A549 (cell line): ENCODE measurements at regions not wholly inside any gene's neighbourhood (a gene's known extent, or its start where the extent isn't known, plus 50 kb on each side); places are given as distances from the start of the nearest gene placed in this dataset.

ENCODE experiments used
- ATAC-seq, 2 experiments: fragments of 200-7000 bp in 1 of 2; fragments of >200 bp in 1 of 2; cut with Nextera tagmentation in 1 of 2; cut with Tn5 transposase in 1 of 2; 3 replicates each; pipeline versions ENCODE4 v1.8.0 to v1.9.1; 2018 to 2020; ENCODE audit warnings: mild to moderate bottlenecking in 1 of 2, moderate library complexity in 1 of 2
- CTCF ChIA-PET: fragments of 300-600 bp; sonication (Branson Sonifier 250); formaldehyde crosslinking; extraction: SDS; loops from one replicate; lab custom pipeline; 2021; ENCODE audit warnings: antibody characterized with exemption, inconsistent platforms; lab: Yijun Ruan, JAX
- POLR2A ChIA-PET: fragments of 350-600 bp; formaldehyde crosslinking; extraction: SDS; loops from one replicate; lab custom pipeline; 2021; ENCODE audit warnings: antibody characterized with exemption, inconsistent platforms; lab: Yijun Ruan, JAX
- DNase-seq, 2 experiments: peaks; one replicate each; pipeline versions ENCODE4 v3.0.0 to v3.0.0-alpha.2; 2011 to 2016; ENCODE audit warnings: low read depth in 1 of 2, low spot score in 1 of 2
- FAIRE-seq: peaks from 2 replicates; lab custom pipeline; 2011; peaks lifted over from hg19 to GRCh38; lab: Jason Lieb, UNC
- H3K27ac ChIP-seq, 2 experiments: fragments of >200 bp; sonication (Bioruptor Twin); formaldehyde crosslinking; 3 replicates each; pipeline ENCODE4 v1.5.1; 2016 to 2017
- H3K4me1 ChIP-seq: fragments of >200 bp; sonication (Bioruptor Twin); formaldehyde crosslinking; 3 replicates; pipeline ENCODE4 v1.6.1; 2016
- H3K4me2 ChIP-seq: fragments of >200 bp; sonication (Bioruptor Twin); formaldehyde crosslinking; 3 replicates; pipeline ENCODE4 v1.6.1; 2016
- H3K4me3 ChIP-seq: fragments of >200 bp; sonication (Bioruptor Twin); formaldehyde crosslinking; 3 replicates; pipeline ENCODE4 v1.5.1; 2016
- H3K9me3 ChIP-seq: fragments of >200 bp; sonication (Bioruptor Twin); formaldehyde crosslinking; 3 replicates; pipeline ENCODE4 v1.6.1; 2016
- BCL3 ChIP-seq: fragments of >200 bp; sonication (Bioruptor Twin); formaldehyde crosslinking; IDR thresholded peaks from 3 replicates; pipeline ENCODE4 v1.6.1; 2016
- CHD4 ChIP-seq: fragments of 200-600 bp; sonication (generic); IDR thresholded peaks from 2 replicates; pipeline ENCODE4 v1.6.1; 2016; ENCODE audit warnings: antibody characterized with exemption, mild to moderate bottlenecking, borderline replicate concordance
- CTCF ChIP-seq: fragments of >200 bp; sonication (Bioruptor Twin); formaldehyde crosslinking; IDR thresholded peaks from 3 replicates; pipeline ENCODE4 v1.5.1; 2016
- EHMT2 ChIP-seq: fragments of 200-600 bp; sonication (generic); IDR thresholded peaks from 2 replicates; pipeline ENCODE4 v1.6.1; 2016; ENCODE audit warnings: antibody characterized with exemption, low read depth, mild to moderate bottlenecking, moderate library complexity
- GATA3 ChIP-seq: IDR thresholded peaks from 2 replicates; pipeline ENCODE4 v1.6.1; 2012; ENCODE audit warnings: borderline replicate concordance
- HDAC2 ChIP-seq: fragments of 200-600 bp; sonication (generic); IDR thresholded peaks from 2 replicates; pipeline ENCODE4 v1.6.1; 2016
- HMGXB4 ChIP-seq: fragments of 250-450 bp; sonication (Bioruptor Pico); IDR thresholded peaks from 2 replicates; pipeline ENCODE4 v1.5.0; 2021; ENCODE audit warnings: mild to moderate bottlenecking, moderate library complexity, borderline replicate concordance
- HOXB13 ChIP-seq: fragments of 250-450 bp; sonication (Bioruptor Pico); IDR thresholded peaks from 2 replicates; pipeline ENCODE4 v1.5.0; 2020; ENCODE audit warnings: low read depth, mild to moderate bottlenecking, moderate library complexity
- KDM5A ChIP-seq: fragments of 200-600 bp; sonication (generic); IDR thresholded peaks from 2 replicates; pipeline ENCODE4 v1.6.1; 2016; ENCODE audit warnings: antibody characterized with exemption, mild to moderate bottlenecking
- NR3C1 ChIP-seq: fragments of >200 bp; sonication (Bioruptor Twin); formaldehyde crosslinking; IDR thresholded peaks from 3 replicates; pipeline ENCODE4 v1.6.1; 2017
- PBX3 ChIP-seq: IDR thresholded peaks from 2 replicates; pipeline ENCODE4 v1.6.1; 2012
- RAD21 ChIP-seq, 2 experiments: fragments of >200 bp in 1 of 2; sonication (Bioruptor Twin) in 1 of 2; formaldehyde crosslinking in 1 of 2; IDR thresholded peaks in 1 of 2; conservative IDR thresholded peaks in 1 of 2; 2 replicates in 1 of 2; 3 replicates in 1 of 2; pipeline ENCODE4 v1.6.1; 2012 to 2018; ENCODE audit warnings: inconsistent platforms in 1 of 2
- RARB ChIP-seq: fragments of 250-450 bp; sonication (Bioruptor Pico); IDR thresholded peaks from 2 replicates; pipeline ENCODE4 v1.8.0; 2021; ENCODE audit warnings: mild to moderate bottlenecking, moderate library complexity
- RCOR1 ChIP-seq: fragments of 150-350 bp; IDR thresholded peaks from 2 replicates; pipeline ENCODE4 v1.6.1; 2014; ENCODE audit warnings: antibody characterized with exemption, low read length, low read depth
- RNF2 ChIP-seq: fragments of 200-600 bp; sonication (generic); IDR thresholded peaks from 2 replicates; pipeline ENCODE4 v1.6.1; 2016; ENCODE audit warnings: low read depth, mild to moderate bottlenecking, antibody characterized with exemption, moderate library complexity, borderline replicate concordance
- TFCP2L1 ChIP-seq: fragments of 250-450 bp; sonication (Bioruptor Pico); IDR thresholded peaks from 2 replicates; pipeline ENCODE4 v1.5.0; 2021; ENCODE audit warnings: mild to moderate bottlenecking
- USF2 ChIP-seq: fragments of 450-650 bp; IDR thresholded peaks from 2 replicates; pipeline ENCODE4 v1.6.1; 2014; ENCODE audit warnings: antibody characterized with exemption
- ZFP36 ChIP-seq: fragments of 450-650 bp; IDR thresholded peaks from 2 replicates; pipeline ENCODE4 v1.6.1; 2014; ENCODE audit warnings: borderline replicate concordance; ENCODE audit not compliant: partially characterized antibody
- WGBS: methylation state at CpG from one replicate; pipeline ENCODE4 v1.1.6; 2017; ENCODE audit errors: missing lambda C conversion rate; 5-methylcytosine and 5-hydroxymethylcytosine counted together

- no peak for FAIRE-seq
- TF ChIP-seq CTCF = no peak
- no peak for TF ChIP-seq HDAC2
- no peak for TF ChIP-seq TFCP2L1 (CRISPR knock-in tag)
- TF ChIP-seq KDM5A = no peak
- no peak for TF ChIP-seq ZFP36
- no peak for TF ChIP-seq BCL3
- no peak for TF ChIP-seq RNF2
- TF ChIP-seq RAD21 (conservative IDR thresholded peaks at IDR 0.05 in 1 of 2, IDR thresholded peaks at IDR 0.05 in 1 of 2) = no peak
- no peak for TF ChIP-seq RCOR1
- no peak for TF ChIP-seq CHD4
- no peak for TF ChIP-seq NR3C1
- no peak for DNase-seq
- H3K27ac ChIP-seq = no peak overlapping the region
- ATAC-seq = no peak
- no peaks in the 10 kb centered on the region for H3K4me1 ChIP-seq
- H3K9me3 ChIP-seq = no peaks in the 10 kb centered on the region
- WGBS = 8% methylated on average over 2 of the region's 2 CpGs
- CTCF ChIA-PET = no interaction called here
- H3K4me2 ChIP-seq = no peak overlapping the region
- POLR2A ChIA-PET = no interaction called here
- H3K4me3 ChIP-seq = no peak overlapping the region
Observed at GRCh38 chr13:47539317-47539716, 461.8 kb downstream of the SUCLA2 start.

GRCh38 chr13:47523771-47524170, 477.3 kb downstream of the SUCLA2 start:
- ChIA-PET POLR2A (no interaction called here), CTCF (no interaction called here)
- H3K4me3 ChIP-seq = no peak overlapping the region
- no peaks in the 10 kb centered on the region for H3K9me3 ChIP-seq
- H3K4me2 ChIP-seq = no peak overlapping the region
- FAIRE-seq = no peak
- ATAC-seq = no peak
- WGBS = 0% methylated on average over 1 of the region's 1 CpG
- no peak overlapping the region for H3K27ac ChIP-seq
- no peaks in the 10 kb centered on the region for H3K4me1 ChIP-seq
- no peak for TF ChIP-seq ZFP36
- TF ChIP-seq GATA3 = no peak
- TF ChIP-seq EHMT2 = no peak
- TF ChIP-seq HMGXB4 (CRISPR knock-in tag) = no peak
- no peak for TF ChIP-seq HOXB13 (CRISPR knock-in tag)
- TF ChIP-seq BCL3 = no peak
- TF ChIP-seq TFCP2L1 (CRISPR knock-in tag) = no peak
- TF ChIP-seq USF2 = no peak
- TF ChIP-seq PBX3 = no peak
- TF ChIP-seq RARB (CRISPR knock-in tag) = no peak
- no peak for TF ChIP-seq CHD4
- no peak for DNase-seq
